Mucosa of gallbladder (tissue), 1 donor: ENCODE measurements at regions not wholly inside any gene's neighbourhood (a gene's known extent, or its start where the extent isn't known, plus 50 kb on each side); places are given as distances from the start of the nearest gene placed in this dataset.

Experiments used
- DNase-seq: peaks from one replicate; pipeline ENCODE4 v3.0.0-alpha.2; 2020; ENCODE audit warnings: low spot score
- donor health status: DM: no; HTN: no; CAD: no.

GRCh38 chr7:54810401-54810800 lies 51.4 kb upstream of the SEC61G start:
- DNase-seq: no peak

GRCh38 chr7:54811041-54811845 lies 52.2 kb upstream of the SEC61G start:
- no peak for DNase-seq

- no peak for DNase-seq
These were observed 52.8 kb upstream of the SEC61G start for GRCh38 chr7:54811846-54812254.

- no peak for DNase-seq
These were observed 53.8 kb upstream of the SEC61G start for GRCh38 chr7:54812756-54813322.

GRCh38 chr7:54813398-54813797 lies 54.4 kb upstream of the SEC61G start:
- DNase-seq: no peak

- no peak for DNase-seq
These were observed 55.4 kb upstream of the SEC61G start for GRCh38 chr7:54814401-54814800.

- no peak for DNase-seq
These were observed 58.1 kb upstream of the SEC61G start for GRCh38 chr7:54817152-54817551.

GRCh38 chr7:54823776-54824175 lies 64.8 kb upstream of the SEC61G start:
- DNase-seq: no peak

- no peak for DNase-seq
These were observed 65.6 kb upstream of the SEC61G start for GRCh38 chr7:54824655-54825054.

- no peak for DNase-seq
These were observed 66.4 kb upstream of the SEC61G start for GRCh38 chr7:54825368-54825767.

GRCh38 chr7:54827734-54828133 lies 68.7 kb upstream of the SEC61G start:
- DNase-seq: no peak

GRCh38 chr7:54831046-54831643 lies 72.1 kb upstream of the SEC61G start:
- no peak for DNase-seq

GRCh38 chr7:54831644-54832095 lies 72.7 kb upstream of the SEC61G start:
- no peak for DNase-seq

GRCh38 chr7:54833001-54833467 lies 74.0 kb upstream of the SEC61G start:
- no peak for DNase-seq

- no peak for DNase-seq
These were observed 78.2 kb upstream of the SEC61G start for GRCh38 chr7:54837168-54837567.

GRCh38 chr7:54837761-54838160 lies 78.8 kb upstream of the SEC61G start:
- no peak for DNase-seq

- no peak for DNase-seq
These were observed 79.3 kb upstream of the SEC61G start for GRCh38 chr7:54838175-54838910.

GRCh38 chr7:54839575-54840213 lies 80.7 kb upstream of the SEC61G start:
- no peak for DNase-seq

GRCh38 chr7:54841772-54842697 lies 83.0 kb upstream of the SEC61G start:
- DNase-seq: no peak

GRCh38 chr7:54843841-54844355 lies 84.9 kb upstream of the SEC61G start:
- DNase-seq: no peak
